Spleen (tissue), 11 donors: ENCODE measurements at regions not wholly inside any gene's neighbourhood (a gene's known extent, or its start where the extent isn't known, plus 50 kb on each side); places are given as distances from the start of the nearest gene placed in this dataset.

Experiments
- DNase-seq: peaks from one replicate; pipeline ENCODE4 v3.0.0-alpha.2; 2020
- H3K27ac ChIP-seq, 8 donors: fragments of 200-600 bp; sonication (generic) in 7 of 8; 1 replicate in 4 of 8; 2 replicates in 4 of 8; pipeline versions ENCODE4 v1.5.0 to v1.8.0; 2016 to 2021; ENCODE audit warnings: inconsistent platforms in 4 of 8, mild to moderate bottlenecking in 4 of 8, moderate library complexity in 1 of 8
- H3K27me3 ChIP-seq, 7 donors: fragments of 200-600 bp; sonication (generic) in 6 of 7; replicated peaks in 1 of 7; 1 replicate in 4 of 7; 2 replicates in 3 of 7; pipeline versions ENCODE4 v1.5.0 to v1.8.0; 2016 to 2021; ENCODE audit warnings: inconsistent platforms in 3 of 7, mild to moderate bottlenecking in 1 of 7
- H3K36me3 ChIP-seq, 6 donors: fragments of 200-600 bp; sonication (generic) in 5 of 6; 1 replicate in 4 of 6; 2 replicates in 2 of 6; pipeline versions ENCODE4 v1.5.0 to v1.8.0; 2016 to 2021; ENCODE audit warnings: inconsistent platforms in 2 of 6
- H3K4me1 ChIP-seq, 6 donors: fragments of 200-600 bp; sonication (generic) in 5 of 6; 1 replicate in 3 of 6; 2 replicates in 3 of 6; pipeline versions ENCODE4 v1.5.0 to v1.8.0; 2016 to 2021; ENCODE audit warnings: inconsistent platforms in 3 of 6
- H3K4me3 ChIP-seq, 8 donors: fragments of 200-600 bp; sonication (generic) in 7 of 8; 1 replicate in 4 of 8; 2 replicates in 4 of 8; pipeline versions ENCODE4 v1.5.0 to v1.8.0; 2016 to 2021; ENCODE audit warnings: inconsistent platforms in 4 of 8, mild to moderate bottlenecking in 4 of 8, moderate library complexity in 2 of 8
- H3K9me3 ChIP-seq, 8 donors: fragments of 200-600 bp; sonication (generic) in 7 of 8; 1 replicate in 4 of 8; 2 replicates in 4 of 8; pipeline versions ENCODE4 v1.5.0 to v1.8.0; 2016 to 2021; ENCODE audit warnings: inconsistent platforms in 4 of 8
- POLR2A ChIP-seq, 3 donors: fragments of 450-650 bp; IDR thresholded peaks; one replicate each; pipeline ENCODE4 v1.5.1; 2017; ENCODE audit warnings: antibody characterized with exemption in 3 of 3, mild to moderate bottlenecking in 1 of 3
- POLR2AphosphoS5 ChIP-seq, 3 donors: sonication (generic); formaldehyde crosslinking; IDR thresholded peaks; one replicate each; pipeline ENCODE4 v1.5.1; 2017; ENCODE audit warnings: antibody characterized with exemption in 3 of 3
- WGBS, 5 donors: extraction: QIAGEN DNeasy Blood & Tissue Kit in 3 of 5; methylation state at CpG; one replicate each; pipeline versions ENCODE4 v1.1.5 to v1.1.7; 2013 to 2018; 5-methylcytosine and 5-hydroxymethylcytosine counted together
- intact Hi-C: fragments of 100-400 bp; cut with DNase I; formaldehyde crosslinking; loops from one replicate; pipeline ENCODE4 v1.15.0; 2023; ENCODE audit warnings: low total_unique reads
- small RNA-seq, 4 donors: library from RNA; depleted of rRNA; stranded (forward); fragments of <200 nt; gene quantifications; one replicate each; pipeline ENCODE3, GENCODE V24; 2016
- TF ChIP-seq, protein P1 (sequence below), 11 experiments: fragments of 200-600 bp in 7 of 11; fragments of 450-650 bp in 4 of 11; sonication (generic) in 4 of 11; IDR thresholded peaks in 8 of 11; conservative IDR thresholded peaks in 3 of 11; 1 replicate in 7 of 11; 2 replicates in 4 of 11; pipeline versions ENCODE4 v1.4.0 to v1.8.0; 2016 to 2021; ENCODE audit warnings: antibody characterized with exemption in 11 of 11, inconsistent platforms in 4 of 11, mild to moderate bottlenecking in 1 of 11
- donor health status: healthy with polysubstance abuse.
- donor health status: DM: no; HTN: no; CAD: no; lungs with moderate emphysema.
- donor health status: DM: no; HTN: no; CAD: no.
- donor health status: Bipolar disorder and iron deficiency.
- donor health status: healthy.
- donor health status: DM: no; HTN: no; CAD: no.
- donor health status: DM: yes; HTN: yes; CAD: no.

DNA sequence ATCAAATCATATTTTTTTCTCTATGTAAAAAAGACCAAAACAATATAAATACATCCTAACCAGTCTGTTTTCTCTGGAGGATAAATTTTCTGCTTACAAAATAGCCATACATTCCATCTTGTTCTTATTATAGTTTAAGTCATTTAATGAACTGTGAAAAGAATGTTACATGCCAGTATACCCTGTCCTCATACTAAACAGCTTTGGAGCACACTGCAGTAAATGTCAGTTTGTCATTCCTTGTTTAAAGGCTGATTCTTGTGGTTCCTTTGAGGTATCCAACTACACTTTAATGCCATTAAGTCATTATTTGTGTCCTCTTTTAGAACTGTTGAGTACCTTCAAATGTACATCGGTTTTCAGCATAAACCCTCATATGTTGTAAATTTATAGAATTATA, 52.7 kb upstream of the DCBLD2 start:
- H3K4me3 ChIP-seq, result no peak overlapping the region
- H3K4me1 ChIP-seq, result no peaks in the 10 kb centered on the region
- intact Hi-C loops, result no loop called here
- H3K27me3 ChIP-seq, result peaks cover 0 to 3% (median 0%) of the 10 kb centered on the region in 7 donors
- H3K27ac ChIP-seq, result no peak overlapping the region
- peaks cover 0 to 9% (median 0%) of the 10 kb centered on the region in 8 donors for H3K9me3 ChIP-seq
- WGBS, 5 donors, result 41 to 86% (median 78%) methylated on average over 1 of the region's 1 CpG
- DNase-seq, result no peak
- no peaks in the 10 kb centered on the region for H3K36me3 ChIP-seq
- TF ChIP-seq POLR2A (IDR thresholded peaks at IDR 0.05) (no peak), POLR2AphosphoS5 (IDR thresholded peaks at IDR 0.05) (no peak)
- TF ChIP-seq, protein P1, sequence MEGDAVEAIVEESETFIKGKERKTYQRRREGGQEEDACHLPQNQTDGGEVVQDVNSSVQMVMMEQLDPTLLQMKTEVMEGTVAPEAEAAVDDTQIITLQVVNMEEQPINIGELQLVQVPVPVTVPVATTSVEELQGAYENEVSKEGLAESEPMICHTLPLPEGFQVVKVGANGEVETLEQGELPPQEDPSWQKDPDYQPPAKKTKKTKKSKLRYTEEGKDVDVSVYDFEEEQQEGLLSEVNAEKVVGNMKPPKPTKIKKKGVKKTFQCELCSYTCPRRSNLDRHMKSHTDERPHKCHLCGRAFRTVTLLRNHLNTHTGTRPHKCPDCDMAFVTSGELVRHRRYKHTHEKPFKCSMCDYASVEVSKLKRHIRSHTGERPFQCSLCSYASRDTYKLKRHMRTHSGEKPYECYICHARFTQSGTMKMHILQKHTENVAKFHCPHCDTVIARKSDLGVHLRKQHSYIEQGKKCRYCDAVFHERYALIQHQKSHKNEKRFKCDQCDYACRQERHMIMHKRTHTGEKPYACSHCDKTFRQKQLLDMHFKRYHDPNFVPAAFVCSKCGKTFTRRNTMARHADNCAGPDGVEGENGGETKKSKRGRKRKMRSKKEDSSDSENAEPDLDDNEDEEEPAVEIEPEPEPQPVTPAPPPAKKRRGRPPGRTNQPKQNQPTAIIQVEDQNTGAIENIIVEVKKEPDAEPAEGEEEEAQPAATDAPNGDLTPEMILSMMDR (IDR thresholded peaks at IDR 0.05 in 8 of 11, conservative IDR thresholded peaks at IDR 0.05 in 3 of 11), result no peak

- Histone ChIP-seq H3K4me1 (no peaks in the 10 kb centered on the region), H3K4me3 (no peak overlapping the region), H3K9me3 (peaks cover 0 to 10% (median 0%) of the 10 kb centered on the region in 8 donors), H3K36me3 (no peaks in the 10 kb centered on the region), H3K27ac (no peak overlapping the region), H3K27me3 (peaks cover 0 to 3% (median 0%) of the 10 kb centered on the region in 7 donors)
- WGBS, 5 donors, result 82 to 100% (median 95%) methylated on average over 1 of the region's 1 CpG
- no peak for TF ChIP-seq POLR2AphosphoS5 (IDR thresholded peaks at IDR 0.05)
- no peak for TF ChIP-seq POLR2A (IDR thresholded peaks at IDR 0.05)
- TF ChIP-seq, protein P1 (IDR thresholded peaks at IDR 0.05 in 8 of 11, conservative IDR thresholded peaks at IDR 0.05 in 3 of 11), result no peak
- intact Hi-C loops, result no loop called here
- no peak for DNase-seq
Measured at GRCh38 chr3:98952404-98952803, 50.9 kb upstream of the DCBLD2 start.

Small RNA genes in the stretch of these regions (small RNA-seq; reads per million reads assigned to genes)
- gene AC107297.1 (0 reads per million in 4 donors), gene RF00066 (0 reads per million in 4 donors)
